H1 (cell line): ENCODE measurements at regions not wholly inside any gene's neighbourhood (a gene's known extent, or its start where the extent isn't known, plus 50 kb on each side); places are given as distances from the start of the nearest gene placed in this dataset.

ENCODE experiments used
- CTCF ChIA-PET: fragments of 300-600 bp; sonication (Branson Sonifier 250); formaldehyde crosslinking; loops from one replicate; lab custom pipeline; 2021; ENCODE audit not compliant: partially characterized antibody; lab: Charles Lee
- POLR2A ChIA-PET: fragments of 300-600 bp; sonication (Branson Sonifier 250); formaldehyde crosslinking; loops from one replicate; lab custom pipeline; 2021; ENCODE audit warnings: inconsistent platforms; ENCODE audit not compliant: partially characterized antibody; lab: Charles Lee
- DNase-seq, 2 experiments: peaks; one replicate each; pipeline versions ENCODE4 v3.0.0 to v3.0.0-alpha.2; 2010 to 2022; ENCODE audit warnings: low spot score in 2 of 2, low read depth in 1 of 2, mixed read lengths in 1 of 2
- FAIRE-seq: peaks from 2 replicates; lab custom pipeline; 2011; peaks lifted over from hg19 to GRCh38; lab: Jason Lieb, UNC
- H2AFZ ChIP-seq: 2 replicates; pipeline ENCODE4 v1.8.1; 2012; ENCODE audit warnings: low read length, inconsistent platforms
- H2AK5ac ChIP-seq: 2 replicates; pipeline ENCODE4 v1.6.1; 2013; ENCODE audit warnings: low read depth, low read length
- H2BK120ac ChIP-seq: replicated peaks from 2 replicates; pipeline ENCODE3; 2013; ENCODE audit warnings: low read depth, low read length, inconsistent platforms
- H2BK12ac ChIP-seq: 2 replicates; pipeline ENCODE4 v1.6.1; 2013; ENCODE audit warnings: low read depth, low read length
- H2BK15ac ChIP-seq: 2 replicates; pipeline ENCODE4 v1.6.1; 2013; ENCODE audit warnings: low read length
- H2BK20ac ChIP-seq: 2 replicates; pipeline ENCODE4 v1.6.1; 2013; ENCODE audit warnings: low read length
- H2BK5ac ChIP-seq: 2 replicates; pipeline ENCODE4 v1.6.1; 2013; ENCODE audit warnings: low read depth, low read length
- H3K14ac ChIP-seq: 2 replicates; pipeline ENCODE4 v1.6.1; 2013; ENCODE audit warnings: inconsistent platforms; ENCODE audit not compliant: insufficient read length
- H3K18ac ChIP-seq: 2 replicates; pipeline ENCODE4 v1.6.1; 2013; ENCODE audit warnings: low read length; ENCODE audit errors: extremely low read depth
- H3K23ac ChIP-seq: 2 replicates; pipeline ENCODE4 v1.6.1; 2013; ENCODE audit warnings: inconsistent platforms; ENCODE audit not compliant: insufficient read length
- H3K23me2 ChIP-seq: 2 replicates; pipeline ENCODE4 v1.6.1; 2013; ENCODE audit warnings: low read depth, low read length
- H3K27ac ChIP-seq: 2 replicates; pipeline ENCODE4 v1.6.1; 2011; ENCODE audit warnings: low read depth, low read length, inconsistent platforms
- H3K27me3 ChIP-seq, 4 experiments: replicated peaks in 1 of 4; 1 replicate in 1 of 4; 2 replicates in 3 of 4; pipeline versions ENCODE4 v1.6.1 to v1.8.1; 2011 to 2013; ENCODE audit warnings: low read length in 3 of 4, mild to moderate bottlenecking in 3 of 4, inconsistent platforms in 2 of 4, mixed read lengths in 2 of 4, moderate library complexity in 1 of 4; ENCODE audit not compliant: control insufficient read depth in 3 of 4, insufficient read depth in 3 of 4; ENCODE audit errors: extremely low read depth in 1 of 4
- H3K36me3 ChIP-seq, 4 experiments: 2 replicates each; pipeline versions ENCODE4 v1.6.1 to v1.8.1; 2011 to 2013; ENCODE audit warnings: mild to moderate bottlenecking in 4 of 4, low read length in 3 of 4, moderate library complexity in 2 of 4, control low read depth in 1 of 4, inconsistent platforms in 1 of 4; ENCODE audit not compliant: insufficient read depth in 4 of 4, control insufficient read depth in 2 of 4
- H3K4ac ChIP-seq: replicated peaks from 2 replicates; pipeline ENCODE3; 2013; ENCODE audit warnings: low read length, low read depth, mixed read lengths, inconsistent platforms; ENCODE audit not compliant: insufficient read length
- H3K4me1 ChIP-seq, 4 experiments: replicated peaks in 1 of 4; 1 replicate in 1 of 4; 2 replicates in 3 of 4; pipeline versions ENCODE4 v1.6.1 to v1.8.1; 2011 to 2013; ENCODE audit warnings: low read length in 3 of 4, inconsistent platforms in 2 of 4, mixed read lengths in 1 of 4; ENCODE audit not compliant: insufficient read depth in 4 of 4, control insufficient read depth in 3 of 4
- H3K4me2 ChIP-seq, 2 experiments: 2 replicates each; pipeline versions ENCODE4 v1.6.1 to v1.8.1; 2011 to 2013; ENCODE audit warnings: low read depth in 2 of 2, low read length in 2 of 2, control low read depth in 1 of 2, inconsistent platforms in 1 of 2, mild to moderate bottlenecking in 1 of 2; ENCODE audit not compliant: insufficient read depth in 1 of 2
- H3K4me3 ChIP-seq, 4 experiments: fragments of 200-600, 300-600 bp in 1 of 4; sonication (generic), shearing (Covaris generic), sonication (Bioruptor Twin) in 1 of 4; 2 replicates each; pipeline versions ENCODE4 v1.5.1 to v1.8.1; 2011 to 2016; ENCODE audit warnings: low read length in 4 of 4, low read depth in 3 of 4, control low read depth in 2 of 4, inconsistent platforms in 2 of 4, mild to moderate bottlenecking in 2 of 4, mixed read lengths in 1 of 4, moderate library complexity in 1 of 4; ENCODE audit not compliant: insufficient read depth in 2 of 4; ENCODE audit errors: extremely low read depth in 1 of 4
- H3K56ac ChIP-seq: replicated peaks from 2 replicates; pipeline ENCODE3; 2013; ENCODE audit warnings: low read depth, mild to moderate bottlenecking, mixed read lengths, low read length, inconsistent platforms; ENCODE audit not compliant: insufficient read length
- H3K79me1 ChIP-seq: 2 replicates; pipeline ENCODE4 v1.6.1; 2013; ENCODE audit warnings: low read depth, low read length, control low read depth
- H3K79me2 ChIP-seq, 2 experiments: 2 replicates each; pipeline versions ENCODE4 v1.6.1 to v1.8.1; 2012 to 2013; ENCODE audit warnings: low read length in 2 of 2, mild to moderate bottlenecking in 2 of 2, inconsistent platforms in 1 of 2; ENCODE audit not compliant: insufficient read depth in 2 of 2, control insufficient read depth in 1 of 2
- H3K9ac ChIP-seq, 4 experiments: replicated peaks in 1 of 4; 1 replicate in 1 of 4; 2 replicates in 3 of 4; pipeline versions ENCODE4 v1.6.1 to v1.8.1; 2011 to 2013; ENCODE audit warnings: low read depth in 3 of 4, low read length in 3 of 4, control low read depth in 2 of 4, mild to moderate bottlenecking in 2 of 4, moderate library complexity in 2 of 4, inconsistent platforms in 1 of 4; ENCODE audit errors: extremely low read depth in 1 of 4
- H3K9me3 ChIP-seq, 2 experiments: 2 replicates each; pipeline versions ENCODE4 v1.6.1 to v1.8.1; 2012 to 2013; ENCODE audit warnings: mild to moderate bottlenecking in 2 of 2, moderate library complexity in 2 of 2, control low read depth in 1 of 2, inconsistent platforms in 1 of 2, low read depth in 1 of 2, low read length in 1 of 2, mixed read lengths in 1 of 2; ENCODE audit not compliant: insufficient read depth in 2 of 2
- H4K20me1 ChIP-seq, 2 experiments: replicated peaks in 1 of 2; 2 replicates each; pipeline versions ENCODE3 to v1.8.1; 2011 to 2013; ENCODE audit warnings: inconsistent platforms in 2 of 2, low read length in 2 of 2, mild to moderate bottlenecking in 1 of 2; ENCODE audit not compliant: insufficient read depth in 2 of 2, control insufficient read depth in 1 of 2
- H4K5ac ChIP-seq: 2 replicates; pipeline ENCODE4 v1.6.1; 2013; ENCODE audit warnings: low read length, low read depth, mixed read lengths, inconsistent platforms; ENCODE audit not compliant: insufficient read length
- H4K8ac ChIP-seq: 2 replicates; pipeline ENCODE4 v1.8.0; 2013; ENCODE audit warnings: mild to moderate bottlenecking, moderate library complexity, low read length, inconsistent platforms; ENCODE audit not compliant: insufficient read depth; ENCODE audit errors: extremely low read depth
- H4K91ac ChIP-seq: replicated peaks from 2 replicates; pipeline ENCODE3; 2013; ENCODE audit warnings: low read length, mixed read lengths, inconsistent platforms; ENCODE audit not compliant: insufficient read length
- BACH1 ChIP-seq: IDR thresholded peaks from 2 replicates; pipeline ENCODE4 v1.6.1; 2012; ENCODE audit warnings: low read length, improper control_type of control experiment
- BCL11A ChIP-seq, 2 experiments: IDR thresholded peaks; one replicate each; pipeline ENCODE4 v1.6.1; 2011; ENCODE audit warnings: low read depth in 2 of 2, low read length in 2 of 2, mild to moderate bottlenecking in 2 of 2
- CTCF ChIP-seq, 3 experiments: IDR thresholded peaks; 1 replicate in 2 of 3; 2 replicates in 1 of 3; pipeline versions ENCODE4 v1.5.1 to v1.6.1; 2011; ENCODE audit warnings: low read length in 3 of 3, mild to moderate bottlenecking in 3 of 3, inconsistent platforms in 2 of 3, low read depth in 1 of 3, moderate library complexity in 1 of 3; ENCODE audit not compliant: insufficient read depth in 1 of 3; ENCODE audit errors: control extremely low read depth in 1 of 3
- EZH2 ChIP-seq: fragments of 200-600 bp; sonication (generic); IDR thresholded peaks from 2 replicates; pipeline ENCODE4 v1.7.1; 2012; ENCODE audit warnings: low read depth, mild to moderate bottlenecking, moderate library complexity, low read length, inconsistent platforms; ENCODE audit not compliant: severe bottlenecking
- JUND ChIP-seq: IDR thresholded peaks from 2 replicates; pipeline ENCODE4 v1.6.1; 2011; ENCODE audit warnings: mild to moderate bottlenecking, improper control_type of control experiment, low read length
- RAD21 ChIP-seq, 2 experiments: IDR thresholded peaks in 1 of 2; conservative IDR thresholded peaks in 1 of 2; 2 replicates each; pipeline ENCODE4 v1.6.1; 2011; ENCODE audit warnings: low read depth in 2 of 2, low read length in 2 of 2, improper control_type of control experiment in 1 of 2, inconsistent platforms in 1 of 2, mild to moderate bottlenecking in 1 of 2, moderate library complexity in 1 of 2
- RBBP5 ChIP-seq: IDR thresholded peaks from 2 replicates; pipeline ENCODE4 v1.7.1; 2012; ENCODE audit warnings: low read depth, mild to moderate bottlenecking, inconsistent platforms, low read length, moderate library complexity, borderline replicate concordance
- RFX5 ChIP-seq: IDR thresholded peaks from 2 replicates; pipeline ENCODE4 v1.6.1; 2011; ENCODE audit warnings: low read depth, low read length, improper control_type of control experiment, borderline replicate concordance
- SIRT6 ChIP-seq: IDR thresholded peaks from one replicate; pipeline ENCODE4 v1.7.1; 2012; ENCODE audit warnings: low read length, inconsistent platforms
- SP4 ChIP-seq: IDR thresholded peaks from 2 replicates; pipeline ENCODE4 v1.6.1; 2012; ENCODE audit warnings: low read length, inconsistent platforms
- YY1 ChIP-seq: IDR thresholded peaks from 2 replicates; pipeline ENCODE4 v1.6.1; 2011; ENCODE audit warnings: low read depth, mild to moderate bottlenecking, low read length
- WGBS, 2 experiments: shearing (Covaris generic) in 1 of 2; methylation state at CpG; one replicate each; pipeline versions ENCODE4 v1.1.6 to v1.1.7; 2013 to 2015; ENCODE audit warnings: low lambda C conversion rate in 2 of 2, mixed read lengths in 2 of 2, inconsistent platforms in 1 of 2, low coverage in 1 of 2, missing lambda C conversion rate in 1 of 2; ENCODE audit not compliant: insufficient replicate concordance in 2 of 2, insufficient coverage in 1 of 2, insufficient read length in 1 of 2; ENCODE audit errors: extremely low coverage in 1 of 2, missing lambda C conversion rate in 1 of 2; 5-methylcytosine and 5-hydroxymethylcytosine counted together

- H2BK15ac ChIP-seq = no peak overlapping the region
- CTCF ChIA-PET = interaction anchor here (0.6 to 2.1 kb wide), 42 partner anchors 10 to 1356 kb away, joined by 3 to 12 read pairs (median 4); no protein-coding TSS in a partner anchor
- no peak overlapping the region for H2BK20ac ChIP-seq
- peak; percentile 87 to 92 for TF ChIP-seq RAD21 (IDR thresholded peaks at IDR 0.05 in 1 of 2, conservative IDR thresholded peaks at IDR 0.05 in 1 of 2; ENCODE audit: low read depth in 2 of 2, low read length in 2 of 2)
- no peak for TF ChIP-seq RBBP5
- no peak for TF ChIP-seq RFX5
- peak; percentile 85 for TF ChIP-seq YY1
- TF ChIP-seq BACH1 = no peak
- peak; percentile 79 to 89 (median 81) for TF ChIP-seq CTCF (IDR thresholded peaks at IDR 0.05; ENCODE audit: control extremely low read depth in 1 of 3, insufficient read depth in 1 of 3, low read depth in 1 of 3, low read length in 3 of 3)
- no peak for TF ChIP-seq BCL11A (IDR thresholded peaks at IDR 0.05; ENCODE audit: low read depth in 2 of 2, low read length in 2 of 2)
- no peak for TF ChIP-seq JUND
- TF ChIP-seq SIRT6 = no peak
- no peak for TF ChIP-seq SP4
- no peak for TF ChIP-seq EZH2
Measured at GRCh38 chr16:7025616-7026190, 306.9 kb upstream of the RBFOX1 start.

More at GRCh38 chr16:7025616-7026190, 306.9 kb upstream of the RBFOX1 start:
- Histone ChIP-seq H3K79me1 (no peaks in the 10 kb centered on the region), H2BK5ac (no peak overlapping the region), H3K56ac (no peak overlapping the region), H3K9me3 (no peaks in the 10 kb centered on the region), H3K23ac (no peak overlapping the region), H3K36me3 (no peaks in the 10 kb centered on the region), H4K5ac (no peak overlapping the region), H2AK5ac (no peak overlapping the region), H3K4ac (no peak overlapping the region), H3K9ac (no peak overlapping the region), H3K4me2 (no peak overlapping the region), H2AFZ (peak overlapping the region; percentile 54), H4K20me1 (no peaks in the 10 kb centered on the region), H3K27ac (no peak overlapping the region; the same call in 1 of the 2 replicates), H4K8ac (no peak overlapping the region), H3K23me2 (no peaks in the 10 kb centered on the region), H3K27me3 (no peaks in the 10 kb centered on the region), H2BK120ac (no peak overlapping the region), H4K91ac (no peak overlapping the region), H3K79me2 (no peaks in the 10 kb centered on the region), H3K14ac (no peak overlapping the region), H3K18ac (no peak overlapping the region), H2BK12ac (no peak overlapping the region), H3K4me1 (peaks cover 0 to 5% (median 2%) of the 10 kb centered on the region in 4 experiments; a peak in 4 of 7 replicates), H3K4me3 (no peak overlapping the region)
- peak; percentile 85 for FAIRE-seq
- 53% methylated on average over 7 of the region's 7 CpGs; no CpG with 5 or more reads in 1 of the 2 experiments for WGBS, 2 experiments
- POLR2A ChIA-PET = no interaction called here
- DNase-seq = peak; percentile 72 to 94
